ENCODE measurements at regions not wholly inside any gene's neighbourhood (a gene's known extent, or its start where the extent isn't known, plus 50 kb on each side); places are given as distances from the start of the nearest gene placed in this dataset.
"Not testable (repeated sequence)": the region's sequence is repeated elsewhere in the genome, so short reads cannot be mapped to it uniquely, and the experiment has no call there.

GRCh38 chr16:52309446-52310416, 237.2 kb downstream of the TOX3 start:
- DNase-seq, result no peak

- DNase-seq, result no peak
These were observed 238.9 kb downstream of the TOX3 start for GRCh38 chr16:52308051-52308450.

- no peak for DNase-seq
These were observed 245.9 kb downstream of the TOX3 start for GRCh38 chr16:52301026-52301425.

- DNase-seq, result no peak
These were observed 248.2 kb downstream of the TOX3 start for GRCh38 chr16:52298769-52299168.

GRCh38 chr16:52296706-52297315, 250.1 kb downstream of the TOX3 start:
- not testable (repeated sequence) for DNase-seq

- no peak for DNase-seq
These were observed 250.9 kb downstream of the TOX3 start for GRCh38 chr16:52296076-52296475.

GRCh38 chr16:52294660-52295059, 252.3 kb downstream of the TOX3 start:
- no peak for DNase-seq

GRCh38 chr16:52293204-52293603, 253.7 kb downstream of the TOX3 start:
- DNase-seq, result no peak

GRCh38 chr16:52283584-52284375, 263.2 kb downstream of the TOX3 start:
- no peak for DNase-seq

- peak; percentile 18 for DNase-seq
These were observed 263.9 kb downstream of the TOX3 start for GRCh38 chr16:52283018-52283417.

- DNase-seq, result no peak
These were observed 266.9 kb downstream of the TOX3 start for GRCh38 chr16:52280086-52280485.

GRCh38 chr16:52271088-52271750, 275.7 kb downstream of the TOX3 start:
- no peak for DNase-seq

GRCh38 chr16:52265446-52265861, 281.5 kb downstream of the TOX3 start:
- DNase-seq, result no peak

- no peak for DNase-seq
These were observed 289.4 kb downstream of the TOX3 start for GRCh38 chr16:52257534-52257933.

GRCh38 chr16:52256310-52257078, 290.4 kb downstream of the TOX3 start:
- no peak for DNase-seq

GRCh38 chr16:52254746-52255145, 292.2 kb downstream of the TOX3 start:
- peak; percentile 23 for DNase-seq

GRCh38 chr16:52252680-52253079, 294.3 kb downstream of the TOX3 start:
- no peak for DNase-seq

- peak; percentile 20 for DNase-seq
These were observed 295.4 kb downstream of the TOX3 start for GRCh38 chr16:52251495-52251894.

- DNase-seq, result no peak
These were observed 299.2 kb downstream of the TOX3 start for GRCh38 chr16:52247737-52248136.

- no peak for DNase-seq
These were observed 308.2 kb downstream of the TOX3 start for GRCh38 chr16:52238710-52239109.

- DNase-seq, result no peak
These were observed 309.1 kb downstream of the TOX3 start for GRCh38 chr16:52237823-52238222.

- no peak for DNase-seq
These were observed 311.8 kb downstream of the TOX3 start for GRCh38 chr16:52235186-52235585.

Measured in fibroblast of skin of right quadriceps (primary cell).